GM19455 (cell line): ENCODE measurements at regions not wholly inside any gene's neighbourhood (a gene's known extent, or its start where the extent isn't known, plus 50 kb on each side); places are given as distances from the start of the nearest gene placed in this dataset.
"Not testable (repeated sequence)": the region's sequence is repeated elsewhere in the genome, so short reads cannot be mapped to it uniquely, and the experiment has no call there.

Experiments
- ATAC-seq: cut with Tn5 transposase; IDR thresholded peaks from one replicate; pipeline ENCODE4 v1.9.1; 2021; ENCODE audit not compliant: unreplicated experiment

DNA sequence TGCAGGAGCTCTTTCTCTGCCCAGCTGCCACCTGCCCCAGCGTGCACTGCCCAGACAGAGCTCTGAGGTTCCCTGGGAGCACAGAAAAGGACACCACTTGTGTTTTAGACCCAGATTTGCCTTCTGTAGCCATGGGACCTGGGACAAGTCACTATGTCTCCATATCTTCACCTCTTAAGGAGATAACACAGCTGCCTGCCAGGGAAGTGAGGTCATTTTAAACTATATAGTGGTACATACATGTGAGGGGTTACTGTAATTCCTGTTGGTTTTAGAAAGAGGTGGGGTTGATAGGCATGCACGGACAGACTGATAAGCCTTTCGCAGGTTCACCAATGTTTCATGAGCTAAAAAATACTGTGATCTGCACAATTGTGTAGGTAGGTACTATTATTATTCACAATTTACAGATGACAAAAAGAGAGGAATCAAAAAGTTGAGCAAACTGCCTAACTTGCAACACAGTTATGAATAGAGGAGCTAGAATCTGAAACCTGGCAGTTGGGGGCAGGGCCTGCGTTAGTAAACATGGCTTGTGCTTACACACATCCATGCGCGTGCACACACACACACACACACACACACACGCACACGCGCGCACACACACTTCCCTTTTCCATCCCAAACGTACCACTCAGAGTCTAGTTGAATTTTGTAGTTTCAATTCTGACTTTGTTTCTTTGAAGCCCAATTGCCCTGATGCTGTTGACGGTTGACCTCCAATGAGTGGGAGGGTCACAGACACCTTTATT, 193.6 kb downstream of the FAM43A start:
- ATAC-seq, result no peak

DNA sequence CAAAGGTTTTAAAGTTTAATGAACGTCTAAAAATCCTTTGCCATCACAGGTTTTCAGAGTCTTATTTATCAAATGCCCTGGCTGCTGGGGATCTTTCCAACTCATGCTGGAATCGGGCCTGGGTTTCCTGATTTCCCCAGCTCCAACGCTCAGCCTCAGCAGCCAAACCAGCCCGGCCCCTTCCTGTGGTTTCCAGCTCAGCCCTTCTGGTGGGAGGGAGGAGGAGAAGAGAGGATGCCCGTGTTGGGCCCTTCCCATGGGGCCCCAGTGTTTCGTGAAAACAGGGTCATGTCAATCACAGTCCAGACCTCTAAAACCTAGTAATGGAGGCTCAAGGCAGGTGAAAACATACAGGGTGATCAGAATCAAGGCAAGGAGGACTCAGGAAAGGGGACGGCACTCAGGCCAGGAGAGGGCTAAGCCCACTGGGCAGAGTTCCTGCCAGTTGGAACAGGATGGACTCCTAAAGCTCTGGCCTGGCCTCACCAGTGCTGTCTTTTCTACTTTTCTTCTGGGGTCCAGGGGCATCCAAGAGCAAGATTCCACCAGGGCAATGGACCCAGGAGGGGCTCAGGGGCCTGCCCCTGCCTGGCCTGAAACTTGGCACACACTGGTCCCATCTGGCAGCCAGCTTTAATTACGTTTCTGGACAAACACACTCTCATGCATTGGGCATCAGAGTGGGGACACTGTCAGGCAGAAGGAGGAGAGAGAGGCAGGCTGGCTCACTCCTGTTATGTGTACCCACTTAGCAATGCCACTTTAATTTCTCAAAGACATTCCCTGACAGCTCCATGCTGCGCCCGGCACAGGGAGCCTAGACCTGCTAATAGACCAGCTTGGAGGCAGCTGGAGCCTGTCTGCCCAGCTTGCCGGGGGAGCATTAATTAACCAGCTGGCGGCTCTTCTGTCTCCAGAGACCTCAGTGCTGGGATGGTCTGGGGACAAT, 194.6 kb downstream of the FAM43A start:
- ATAC-seq, result no peak

DNA sequence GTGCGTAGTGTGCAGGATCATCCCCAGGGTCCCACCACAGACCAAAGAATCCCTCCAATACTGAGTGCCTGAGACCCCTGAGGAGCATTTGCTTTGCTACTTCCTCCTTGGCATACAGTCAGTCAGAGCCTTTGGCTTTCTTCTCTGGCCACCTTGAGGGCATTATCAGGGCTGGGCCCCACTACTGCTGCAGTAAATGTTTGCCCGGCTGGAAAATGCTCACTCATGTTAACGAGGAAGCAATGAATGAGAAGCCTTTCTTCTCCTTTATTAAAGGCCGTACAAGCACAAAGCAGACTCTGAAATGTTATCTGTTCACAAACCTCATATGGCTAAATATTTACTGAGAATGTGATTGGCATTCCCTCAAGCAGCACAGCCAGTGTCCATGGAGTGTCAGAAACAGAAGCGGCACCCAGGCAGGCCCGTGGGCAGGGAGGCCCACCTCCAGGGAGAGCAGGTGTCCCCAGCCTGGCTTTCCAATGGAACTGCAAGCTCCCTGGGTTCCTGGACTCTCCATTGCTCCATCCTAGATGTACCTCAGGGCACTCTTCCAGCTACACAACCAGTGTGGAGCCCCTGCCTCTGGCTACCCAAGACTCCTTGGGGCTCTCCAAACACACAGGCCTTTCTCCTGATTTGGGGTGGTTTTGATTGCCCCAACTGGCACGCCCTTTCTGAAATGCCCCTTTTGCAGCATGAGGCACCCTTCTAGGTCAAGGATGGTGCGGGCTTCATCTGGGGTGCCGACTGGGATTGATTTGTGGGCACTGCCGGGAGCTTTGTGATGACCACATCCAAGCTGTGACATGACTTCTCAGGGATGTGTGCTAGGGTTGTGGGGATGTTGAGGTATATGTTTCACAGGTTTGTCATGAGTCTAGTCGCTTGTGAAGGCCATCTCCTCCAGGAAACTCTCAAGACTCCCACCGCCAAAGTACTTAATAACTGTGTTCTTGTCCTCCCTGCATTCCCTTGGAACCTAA, 195.6 kb downstream of the FAM43A start:
- no peak for ATAC-seq

DNA sequence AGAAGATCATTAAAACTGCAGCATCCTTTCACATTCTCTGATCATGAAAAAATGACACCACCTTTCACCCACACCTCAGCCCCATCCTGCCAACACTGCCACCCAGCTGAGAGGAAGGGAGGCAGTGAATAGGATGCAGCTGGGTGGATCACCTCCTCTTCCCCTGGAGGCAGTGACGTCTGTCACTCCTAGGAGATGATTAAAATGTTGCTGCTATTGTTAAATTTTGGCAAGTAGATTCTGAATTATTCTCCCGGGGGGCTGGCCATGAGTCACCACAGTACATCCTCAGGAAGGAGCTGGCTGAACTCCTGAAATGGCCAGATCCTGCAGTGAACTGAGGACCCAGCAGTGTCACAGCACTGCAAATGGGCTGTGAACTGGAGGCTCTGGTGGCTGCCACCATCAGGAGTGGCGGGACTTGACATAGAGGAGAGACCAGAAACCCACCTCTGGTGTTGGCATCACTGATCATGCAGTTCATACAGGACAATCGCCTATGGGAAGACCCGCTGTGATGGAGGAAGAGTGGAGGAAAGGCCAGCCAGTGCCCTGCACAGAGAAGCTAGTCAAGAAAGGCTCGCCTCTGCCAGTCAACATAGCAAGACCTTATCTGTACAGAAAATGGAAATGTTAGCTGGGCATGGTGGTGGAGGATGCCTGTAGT, 199.1 kb downstream of the FAM43A start:
- no peak for ATAC-seq

- no peak for ATAC-seq
These were observed 200.1 kb downstream of the FAM43A start for GRCh38 chr3:194885766-194886165.

DNA sequence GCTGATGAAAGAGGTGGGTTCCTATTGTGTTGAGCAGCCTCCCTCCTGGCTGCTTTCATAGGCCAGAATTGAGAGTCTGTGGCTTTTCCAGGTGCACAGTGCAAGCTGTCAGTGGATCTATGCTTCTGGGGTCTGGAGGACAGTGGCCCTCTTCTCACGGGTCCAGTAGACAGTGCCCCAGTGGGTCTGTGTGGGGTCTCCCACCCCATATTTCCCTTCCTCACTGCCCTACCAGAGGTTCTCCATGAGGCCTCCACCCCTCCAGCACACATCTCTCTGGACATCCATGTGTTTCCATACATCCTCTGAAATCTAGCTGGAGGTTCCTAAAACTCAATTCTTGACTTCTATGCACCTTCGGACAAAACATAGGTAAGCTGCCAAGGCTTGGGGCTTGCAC, 201.2 kb downstream of the FAM43A start:
- no peak for ATAC-seq

DNA sequence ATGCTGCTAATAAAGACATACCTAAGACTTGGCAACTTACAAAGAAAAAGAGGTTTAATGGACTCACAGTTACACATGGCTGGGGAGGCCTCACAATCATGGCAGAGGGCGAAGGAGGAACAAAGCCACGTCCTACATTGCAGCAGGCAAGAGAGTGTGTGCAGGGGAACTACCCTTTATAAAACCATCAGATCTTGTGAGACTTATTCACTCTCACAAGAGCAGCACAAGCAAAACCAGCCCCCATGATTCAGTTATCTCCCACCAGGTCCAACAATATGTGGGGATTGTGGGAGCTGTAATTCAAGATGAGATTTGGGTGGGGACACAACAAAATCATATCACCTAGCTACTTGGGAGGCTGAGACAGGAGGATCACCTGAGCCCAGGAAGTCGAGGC, 202.4 kb downstream of the FAM43A start:
- not testable (repeated sequence) for ATAC-seq

- no peak for ATAC-seq
These were observed 203.2 kb downstream of the FAM43A start for GRCh38 chr3:194888916-194889315.

DNA sequence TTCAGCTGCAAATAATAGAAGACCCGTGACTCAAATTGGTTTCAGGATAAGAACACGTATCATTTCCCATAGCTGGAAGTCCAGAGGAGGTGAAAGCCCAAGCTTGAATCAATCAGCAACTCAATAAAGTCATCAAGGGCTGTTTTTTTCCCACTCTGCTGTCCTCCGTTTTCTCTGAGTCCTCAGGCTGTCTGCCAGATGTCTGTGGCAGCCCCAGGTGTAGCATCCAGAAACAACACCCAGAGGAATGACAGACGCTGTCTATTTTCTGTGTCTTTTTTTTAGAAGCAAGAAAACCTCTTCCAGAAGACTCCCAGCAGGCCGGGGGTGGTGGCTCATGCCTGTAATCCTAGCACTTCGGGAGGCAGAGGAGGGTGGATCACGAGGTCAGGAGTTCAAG, 204.4 kb downstream of the FAM43A start:
- no peak for ATAC-seq

DNA sequence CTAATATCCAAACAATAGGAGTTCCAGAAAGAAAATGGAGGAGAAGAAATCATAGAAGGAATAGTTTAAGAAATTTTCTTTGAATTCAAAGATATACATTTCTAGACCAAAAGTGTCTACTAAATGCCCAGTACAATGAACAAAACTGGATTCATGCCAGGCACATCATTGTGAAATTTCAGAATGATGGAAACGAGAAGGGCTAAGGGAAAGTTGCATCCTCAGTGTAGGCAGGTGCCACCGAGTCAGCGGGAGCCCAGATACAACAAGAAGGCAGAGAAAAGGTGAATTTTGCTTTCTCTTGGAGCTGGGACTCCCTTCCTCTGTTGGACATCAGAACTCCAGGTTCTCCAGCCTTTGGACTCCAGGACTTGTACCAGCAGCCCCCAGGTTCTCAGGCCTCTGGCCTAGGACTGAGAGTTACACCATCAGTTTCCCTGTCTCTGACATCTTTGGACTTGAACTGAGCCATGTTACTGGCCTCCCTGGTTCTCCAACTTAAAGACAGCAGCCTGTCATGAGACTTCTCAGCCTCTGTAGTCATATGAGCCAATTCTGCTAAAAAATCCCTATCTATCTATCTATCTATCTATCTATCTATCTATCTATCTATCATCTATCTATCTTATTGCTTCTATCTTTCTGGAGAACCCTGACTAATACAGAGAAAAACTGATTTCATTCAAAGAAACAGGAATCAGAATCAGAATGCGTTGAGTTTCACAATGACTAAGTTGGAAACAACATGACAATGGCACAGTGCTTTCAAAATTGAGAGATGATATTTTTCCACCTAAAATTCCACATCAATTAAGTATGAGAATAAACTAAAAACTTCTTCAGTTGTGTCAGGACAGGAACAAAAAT, 207.7 kb downstream of the FAM43A start:
- no peak for ATAC-seq

GRCh38 chr3:194894538-194894937, 208.9 kb downstream of the FAM43A start:
- ATAC-seq, result no peak

- ATAC-seq, result no peak
These were observed 215.3 kb downstream of the FAM43A start for GRCh38 chr3:194900854-194901522.

GRCh38 chr3:194903447-194903846, 217.8 kb downstream of the FAM43A start:
- not testable (repeated sequence) for ATAC-seq

DNA sequence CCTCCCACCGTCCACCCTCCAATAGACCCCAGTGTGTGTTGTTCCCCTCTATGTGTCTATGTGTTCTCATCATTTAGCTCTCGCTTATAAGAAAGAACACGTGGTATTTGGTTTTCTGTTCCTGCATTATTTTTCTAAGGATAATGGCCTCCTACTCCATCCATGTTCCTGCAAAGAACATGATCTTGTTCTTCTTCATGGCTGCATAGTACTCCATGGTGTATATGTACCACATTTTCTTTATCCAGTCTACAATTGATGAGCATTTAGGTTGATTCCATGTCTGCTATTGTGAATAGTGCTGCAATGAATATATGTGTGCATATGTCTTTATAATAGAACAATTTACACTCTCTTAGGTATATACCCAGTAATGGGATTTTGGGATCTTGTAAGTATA, 219.3 kb downstream of the FAM43A start:
- ATAC-seq, result not testable (repeated sequence)

DNA sequence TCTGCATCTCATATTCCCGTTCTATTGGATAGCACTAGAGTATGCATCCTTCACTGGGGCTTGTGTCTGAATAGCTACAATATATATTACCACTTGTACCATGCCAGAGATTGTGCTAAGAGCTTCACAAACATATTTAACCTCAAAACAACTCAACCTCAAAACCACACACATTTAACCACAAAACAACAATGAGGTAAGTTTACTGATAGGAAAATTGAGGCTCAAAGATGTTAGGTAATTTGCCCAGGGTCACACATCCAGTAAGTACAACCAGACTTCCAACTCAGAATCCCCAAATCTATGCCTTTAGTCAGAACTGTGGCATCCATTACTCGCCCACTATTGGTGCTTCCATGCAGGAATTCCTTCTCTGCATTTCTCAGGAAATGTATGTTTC, 220.0 kb downstream of the FAM43A start:
- ATAC-seq, result no peak

GRCh38 chr3:194906229-194906629, 220.5 kb downstream of the FAM43A start:
- no peak for ATAC-seq

DNA sequence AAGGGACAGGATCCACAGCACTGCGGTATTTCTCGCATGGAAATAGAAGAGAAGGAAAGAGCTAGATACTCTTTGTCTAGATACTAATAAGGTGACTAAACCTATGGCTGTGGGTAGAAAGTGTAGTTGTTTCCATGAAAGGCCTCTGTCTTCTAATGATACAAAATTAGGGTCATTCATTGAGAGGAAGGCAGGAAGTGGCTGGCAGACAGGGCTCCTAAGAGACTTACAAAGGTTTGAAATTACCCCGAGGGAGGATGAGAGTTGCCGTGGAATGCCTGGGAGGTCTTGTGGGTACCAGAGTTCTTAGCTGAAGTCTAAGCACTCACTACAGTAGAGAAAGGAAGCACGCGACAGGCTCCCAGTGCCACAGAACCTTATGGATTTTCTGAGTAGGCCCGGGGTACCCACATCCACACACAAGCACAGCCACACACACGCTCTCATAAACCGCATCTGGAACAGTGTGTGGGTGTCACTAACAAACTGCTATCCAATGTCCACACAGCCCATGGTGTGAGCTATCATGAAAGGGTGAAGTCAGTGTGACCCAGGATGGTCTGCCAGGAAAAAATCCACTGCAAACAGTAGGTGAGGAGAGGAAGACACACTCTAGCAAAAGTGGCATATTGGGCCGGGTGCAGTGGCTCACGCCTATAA, 221.4 kb downstream of the FAM43A start:
- ATAC-seq, result no peak

GRCh38 chr3:194907811-194908210, 222.1 kb downstream of the FAM43A start:
- ATAC-seq, result no peak
